HCT116 (cell line): ENCODE measurements at regions not wholly inside any gene's neighbourhood (a gene's known extent, or its start where the extent isn't known, plus 50 kb on each side); places are given as distances from the start of the nearest gene placed in this dataset.

Experiments used
- ATAC-seq: fragments of 200-7000 bp; cut with Tn5 transposase; 2 replicates; pipeline ENCODE4 v1.9.1; 2020; ENCODE audit warnings: mild to moderate bottlenecking, moderate library complexity
- BruUV-seq: library from RNA; stranded (reverse); fragments of 400-500 nt; replicated peaks from 2 replicates; lab custom pipeline; 2021; lab: Mats Ljungman, UMichigan
- CTCF ChIA-PET: fragments of 300-600 bp; sonication (Branson Sonifier 250); formaldehyde crosslinking; loops from one replicate; lab custom pipeline; 2021; ENCODE audit warnings: antibody characterized with exemption; lab: Charles Lee
- POLR2A ChIA-PET: fragments of 300-600, 350-600 bp; sonication (Branson Sonifier 250); formaldehyde crosslinking; loops from one replicate; lab custom pipeline; 2021; ENCODE audit warnings: antibody characterized with exemption; lab: Charles Lee
- RAD21 ChIA-PET, 2 experiments: fragments of 300-600 bp; sonication (Branson Sonifier 250); formaldehyde crosslinking; loops; one replicate each; lab custom pipeline; 2023; ENCODE audit warnings: low total read pairs in 2 of 2; ENCODE audit not compliant: uncharacterized antibody in 2 of 2, unreplicated experiment in 2 of 2, low non-redundant PET in 1 of 2; lab: Charles Lee
- DNase-seq: peaks from one replicate; pipeline ENCODE4 v3.0.0-alpha.2; 2010; ENCODE audit warnings: low read depth, low spot score
- H2AFZ ChIP-seq: fragments of 200-600 bp; shearing (Covaris generic), sonication (generic); 2 replicates; pipeline ENCODE4 v1.6.1; 2017; ENCODE audit warnings: low read depth, mixed run types, mixed read lengths, antibody characterized with exemption, low read length; ENCODE audit not compliant: poor library complexity, severe bottlenecking
- H3K27ac ChIP-seq: 2 replicates; pipeline ENCODE4 v1.5.1; 2012; ENCODE audit warnings: low read depth, low read length
- H3K27me3 ChIP-seq: fragments of 200-600 bp; sonication (generic); 2 replicates; pipeline ENCODE4 v1.6.1; 2016; ENCODE audit warnings: mixed run types, low read length, mixed read lengths; ENCODE audit not compliant: insufficient read depth
- H3K36me3 ChIP-seq, 2 experiments: fragments of 200-500 bp in 1 of 2; fragments of 200-600 bp in 1 of 2; sonication (Bioruptor generic) in 1 of 2; sonication (generic) in 1 of 2; 2 replicates each; pipeline versions ENCODE4 v1.5.1 to v1.6.1; 2014 to 2016; ENCODE audit warnings: low read length in 2 of 2, inconsistent platforms in 1 of 2, mixed read lengths in 1 of 2, mixed run types in 1 of 2; ENCODE audit not compliant: insufficient read depth in 2 of 2, control insufficient read depth in 1 of 2
- H3K4me1 ChIP-seq, 2 experiments: fragments of 200-600 bp in 1 of 2; sonication (generic) in 1 of 2; 2 replicates each; pipeline versions ENCODE4 v1.5.1 to v1.6.1; 2012 to 2017; ENCODE audit warnings: low read length in 2 of 2, inconsistent platforms in 1 of 2, mild to moderate bottlenecking in 1 of 2, mixed read lengths in 1 of 2, mixed run types in 1 of 2, moderate library complexity in 1 of 2; ENCODE audit not compliant: insufficient read depth in 2 of 2, control insufficient read depth in 1 of 2
- H3K4me2 ChIP-seq: fragments of 200-600 bp; sonication (generic); 2 replicates; pipeline ENCODE4 v1.6.1; 2017; ENCODE audit warnings: mixed run types, low read length, mixed read lengths
- H3K4me3 ChIP-seq, 2 experiments: fragments of 200-600 bp in 1 of 2; sonication (generic) in 1 of 2; replicated peaks in 1 of 2; 2 replicates each; pipeline ENCODE4 v1.5.1; 2011 to 2016; ENCODE audit warnings: low read length in 2 of 2, control low read depth in 1 of 2, low read depth in 1 of 2, mild to moderate bottlenecking in 1 of 2, mixed read lengths in 1 of 2, mixed run types in 1 of 2
- H3K79me2 ChIP-seq: fragments of 200-600 bp; sonication (generic); 2 replicates; pipeline ENCODE4 v1.6.1; 2017; ENCODE audit warnings: mild to moderate bottlenecking, mixed run types, low read length, moderate library complexity, mixed read lengths; ENCODE audit not compliant: insufficient read depth
- H3K9ac ChIP-seq: fragments of 200-600 bp; sonication (generic); 2 replicates; pipeline ENCODE4 v1.6.1; 2016; ENCODE audit warnings: low read length, mixed read lengths
- H3K9me2 ChIP-seq: fragments of 200-600 bp; sonication (generic), shearing (Covaris generic); 2 replicates; pipeline ENCODE4 v1.6.1; 2017; ENCODE audit warnings: mixed run types, mild to moderate bottlenecking, moderate library complexity; ENCODE audit not compliant: insufficient read depth
- H3K9me3 ChIP-seq, 2 experiments: fragments of 200-500 bp in 1 of 2; fragments of 200-600 bp in 1 of 2; sonication (Bioruptor generic) in 1 of 2; sonication (generic) in 1 of 2; 2 replicates each; pipeline ENCODE4 v1.6.1; 2014 to 2017; ENCODE audit warnings: low read length in 2 of 2, mixed read lengths in 2 of 2, inconsistent platforms in 1 of 2, low read depth in 1 of 2, mild to moderate bottlenecking in 1 of 2, mixed run types in 1 of 2, moderate library complexity in 1 of 2; ENCODE audit not compliant: control insufficient read depth in 1 of 2, insufficient read depth in 1 of 2
- H4K20me1 ChIP-seq: fragments of 200-600 bp; sonication (generic), shearing (Covaris generic); 2 replicates; pipeline ENCODE4 v1.6.1; 2017; ENCODE audit warnings: mixed run types, mild to moderate bottlenecking, moderate library complexity; ENCODE audit not compliant: insufficient read depth
- CBX3 ChIP-seq: IDR thresholded peaks from 2 replicates; pipeline ENCODE4 v1.6.1; 2012; ENCODE audit warnings: low read depth
- CEBPB ChIP-seq: IDR thresholded peaks from 2 replicates; pipeline ENCODE4 v1.6.1; 2012; ENCODE audit warnings: low read depth
- ELF1 ChIP-seq: IDR thresholded peaks from 2 replicates; pipeline ENCODE4 v1.6.1; 2012; ENCODE audit warnings: low read depth, borderline replicate concordance
- EZH2phosphoT487 ChIP-seq: fragments of 200-600 bp; IDR thresholded peaks from 2 replicates; pipeline ENCODE4 v1.6.1; 2018; ENCODE audit warnings: antibody characterized with exemption, borderline replicate concordance
- FOSL1 ChIP-seq: IDR thresholded peaks from 2 replicates; pipeline ENCODE4 v1.6.1; 2012; ENCODE audit warnings: low read depth
- JUND ChIP-seq: IDR thresholded peaks from 2 replicates; pipeline ENCODE4 v1.6.1; 2012
- POLR2A ChIP-seq: IDR thresholded peaks from 2 replicates; pipeline ENCODE4 v1.7.0; 2011; ENCODE audit warnings: borderline replicate concordance; ENCODE audit not compliant: insufficient read depth, insufficient read length; ENCODE audit errors: extremely low read depth
- RAD21 ChIP-seq: IDR thresholded peaks from 2 replicates; pipeline ENCODE4 v1.6.1; 2012; ENCODE audit warnings: low read depth, mild to moderate bottlenecking
- SIN3A ChIP-seq: IDR thresholded peaks from 2 replicates; pipeline ENCODE4 v1.6.1; 2012; ENCODE audit warnings: low read depth
- SP1 ChIP-seq: IDR thresholded peaks from 2 replicates; pipeline ENCODE4 v1.6.1; 2012; ENCODE audit warnings: low read depth
- SRF ChIP-seq: IDR thresholded peaks from 2 replicates; pipeline ENCODE4 v1.6.1; 2012; ENCODE audit warnings: low read depth
- YY1 ChIP-seq: IDR thresholded peaks from 2 replicates; pipeline ENCODE4 v1.6.1; 2011; ENCODE audit warnings: low read length, low read depth, moderate library complexity, mild to moderate bottlenecking; ENCODE audit not compliant: insufficient replicate concordance; ENCODE audit errors: extremely low read depth
- ZBTB33 ChIP-seq: IDR thresholded peaks from 2 replicates; pipeline ENCODE4 v1.6.1; 2011; ENCODE audit warnings: mild to moderate bottlenecking, low read length, moderate library complexity; ENCODE audit not compliant: insufficient replicate concordance; ENCODE audit errors: extremely low read depth
- ZFX ChIP-seq: fragments of 450-650 bp; IDR thresholded peaks from 2 replicates; pipeline ENCODE4 v1.6.1; 2017
- ZNF274 ChIP-seq: fragments of 200-500 bp; sonication (Bioruptor generic); IDR thresholded peaks from 2 replicates; pipeline ENCODE4 v1.6.1; 2014; ENCODE audit warnings: mild to moderate bottlenecking, low read depth, low read length, inconsistent platforms
- intact Hi-C: fragments of 100-400 bp; cut with micrococcal nuclease; formaldehyde crosslinking; loops from 2 replicates; pipeline ENCODE4 v1.10.0; 2022
- TF ChIP-seq, protein P1 (sequence below): IDR thresholded peaks from 2 replicates; pipeline ENCODE4 v1.6.1; 2012

GRCh38 chr5:97412959-97413358, 229.9 kb upstream of the RIOK2 start:
- Histone ChIP-seq H3K27me3 (no peaks in the 10 kb centered on the region), H2AFZ (no peak overlapping the region), H3K36me3 (no peaks in the 10 kb centered on the region), H3K4me3 (no peak overlapping the region), H3K4me2 (no peak overlapping the region), H3K79me2 (no peaks in the 10 kb centered on the region), H3K27ac (no peak overlapping the region), H3K9me3 (no peaks in the 10 kb centered on the region), H3K9me2 (no peaks in the 10 kb centered on the region), H3K4me1 (no peaks in the 10 kb centered on the region), H3K9ac (no peak overlapping the region), H4K20me1 (no peaks in the 10 kb centered on the region)
- intact Hi-C loops = no loop called here
- ChIA-PET CTCF (no interaction called here), POLR2A (no interaction called here), RAD21 (no interaction called here)
- ATAC-seq (no peak), DNase-seq (no peak)
- no TSS peak for BruUV-seq
- TF ChIP-seq CBX3 (no peak), POLR2A (no peak), CEBPB (no peak), SIN3A (no peak), JUND (no peak), ZFX (no peak), ZNF274 (no peak), FOSL1 (no peak), EZH2phosphoT487 (no peak), ELF1 (no peak), YY1 (no peak), SP1 (no peak)
- TF ChIP-seq, protein P1, sequence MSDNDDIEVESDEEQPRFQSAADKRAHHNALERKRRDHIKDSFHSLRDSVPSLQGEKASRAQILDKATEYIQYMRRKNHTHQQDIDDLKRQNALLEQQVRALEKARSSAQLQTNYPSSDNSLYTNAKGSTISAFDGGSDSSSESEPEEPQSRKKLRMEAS = no peak

DNA sequence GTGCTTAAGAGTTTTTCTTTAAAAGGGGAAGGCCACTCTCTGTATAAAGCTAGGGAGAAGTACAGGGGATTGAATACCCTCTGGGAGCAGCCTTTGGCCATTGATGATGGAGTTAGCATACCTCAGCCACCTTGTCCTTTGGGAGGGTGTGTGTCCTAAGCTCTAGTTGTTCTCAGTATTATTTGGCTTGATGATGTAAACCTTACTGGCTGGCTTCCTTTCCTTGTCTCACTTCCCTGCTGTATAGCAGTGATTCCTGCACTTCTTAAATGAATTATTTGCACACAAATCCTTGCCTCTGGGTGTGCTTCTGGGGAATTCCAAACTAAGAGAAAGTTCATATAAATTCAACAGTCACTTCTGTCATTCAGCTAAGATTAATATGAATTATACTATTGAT, 234.9 kb upstream of the RIOK2 start:
- ChIA-PET RAD21 (no interaction called here), POLR2A (no interaction called here)
- Histone ChIP-seq H3K79me2 (no peaks in the 10 kb centered on the region), H3K4me1 (no peaks in the 10 kb centered on the region), H3K27me3 (no peaks in the 10 kb centered on the region), H2AFZ (no peak overlapping the region), H3K9me3 (no peaks in the 10 kb centered on the region), H3K4me3 (no peak overlapping the region), H3K4me2 (no peak overlapping the region), H3K9me2 (no peaks in the 10 kb centered on the region), H3K9ac (no peak overlapping the region)
- no peak for ATAC-seq
- TF ChIP-seq ZBTB33 = no peak
- no peak for TF ChIP-seq EZH2phosphoT487
- TF ChIP-seq ZNF274 = no peak
- no peak for TF ChIP-seq SRF
- TF ChIP-seq RAD21 = no peak
- TF ChIP-seq SIN3A = no peak
- TF ChIP-seq, all 23 proteins: peak for 0
- intact Hi-C loops = no loop called here
- no peak overlapping the region for H3K27ac ChIP-seq
- CTCF ChIA-PET = no interaction called here
- no peak for DNase-seq
- no peaks in the 10 kb centered on the region for H3K36me3 ChIP-seq
- H4K20me1 ChIP-seq = no peaks in the 10 kb centered on the region
- BruUV-seq = no TSS peak
